ENCODE measurements at regions not wholly inside any gene's neighbourhood (a gene's known extent, or its start where the extent isn't known, plus 50 kb on each side); places are given as distances from the start of the nearest gene placed in this dataset.

- DNase-seq (ENCODE audit: low read depth), result no peak
- no peak overlapping the region for H3K4me3 ChIP-seq (replicated peaks; ENCODE audit: low read depth, low read length)
- no peak for TF ChIP-seq CTCF (IDR thresholded peaks at IDR 0.05; ENCODE audit: low read length, missing control alignments)
These were observed 96.3 kb upstream of the TMEM18 start for GRCh38 chr2:773256-774160.

- H3K4me3 ChIP-seq (replicated peaks; ENCODE audit: low read depth, low read length), result no peak overlapping the region
- TF ChIP-seq CTCF (IDR thresholded peaks at IDR 0.05; ENCODE audit: low read length, missing control alignments), result no peak
- DNase-seq (ENCODE audit: low read depth), result no peak
These were observed 94.3 kb upstream of the TMEM18 start for GRCh38 chr2:771538-771937.

GRCh38 chr2:770776-771175, 93.6 kb upstream of the TMEM18 start:
- no peak for TF ChIP-seq CTCF (IDR thresholded peaks at IDR 0.05; ENCODE audit: low read length, missing control alignments)
- no peak for DNase-seq (ENCODE audit: low read depth)

GRCh38 chr2:769771-770170, 92.6 kb upstream of the TMEM18 start:
- no peak for DNase-seq (ENCODE audit: low read depth)
- TF ChIP-seq CTCF (IDR thresholded peaks at IDR 0.05; ENCODE audit: low read length, missing control alignments), result no peak

More at GRCh38 chr2:770776-771175, 93.6 kb upstream of the TMEM18 start:
- no peak overlapping the region for H3K4me3 ChIP-seq (replicated peaks; ENCODE audit: low read depth, low read length)

GRCh38 chr2:768451-768850, 91.2 kb upstream of the TMEM18 start:
- TF ChIP-seq CTCF (IDR thresholded peaks at IDR 0.05; ENCODE audit: low read length, missing control alignments), result no peak
- H3K4me3 ChIP-seq (replicated peaks; ENCODE audit: low read depth, low read length), result no peak overlapping the region
- no peak for DNase-seq (ENCODE audit: low read depth)

More at GRCh38 chr2:769771-770170, 92.6 kb upstream of the TMEM18 start:
- no peak overlapping the region for H3K4me3 ChIP-seq (replicated peaks; ENCODE audit: low read depth, low read length)

- no peak overlapping the region for H3K4me3 ChIP-seq (replicated peaks; ENCODE audit: low read depth, low read length)
- no peak for TF ChIP-seq CTCF (IDR thresholded peaks at IDR 0.05; ENCODE audit: low read length, missing control alignments)
- DNase-seq (ENCODE audit: low read depth), result no peak
These were observed 90.7 kb upstream of the TMEM18 start for GRCh38 chr2:767944-768343.

- no peak for TF ChIP-seq CTCF (IDR thresholded peaks at IDR 0.05; ENCODE audit: low read length, missing control alignments)
- no peak for DNase-seq (ENCODE audit: low read depth)
- H3K4me3 ChIP-seq (replicated peaks; ENCODE audit: low read depth, low read length), result no peak overlapping the region
These were observed 90.2 kb upstream of the TMEM18 start for GRCh38 chr2:767440-767839.
